Activated T-helper 1 cell treated with anti-CD3 and anti-CD28 coated beads, Interleukin-12 subunit alpha, Interleukin-12 subunit beta, Interleukin-2, Interleukin-4 antibody, amounts not matched to agents 30 ng/mL and 10 ng/mL and 1 ng/mL, durations not matched to agents 14 hours and 24 hours and 36 hours (primary cell): ENCODE measurements at regions not wholly inside any gene's neighbourhood (a gene's known extent, or its start where the extent isn't known, plus 50 kb on each side); places are given as distances from the start of the nearest gene placed in this dataset.
"Not testable (repeated sequence)": the region's sequence is repeated elsewhere in the genome, so short reads cannot be mapped to it uniquely, and the experiment has no call there.

Experiments used
- DNase-seq: peaks from one replicate; pipeline ENCODE4 v3.0.0; 2021; ENCODE audit warnings: low spot score
- H3K27ac Mint-ChIP-seq: one replicate; pipeline ENCODE4 v1.8.0; 2021; ENCODE audit warnings: mild to moderate bottlenecking, mixed read lengths
- H3K27me3 Mint-ChIP-seq: one replicate; pipeline ENCODE4 v1.8.0; 2022; ENCODE audit warnings: mild to moderate bottlenecking, moderate library complexity, mixed read lengths; ENCODE audit not compliant: insufficient read depth
- H3K36me3 Mint-ChIP-seq: one replicate; pipeline ENCODE4 v1.8.0; 2021; ENCODE audit warnings: low read depth, mixed read lengths
- H3K4me1 Mint-ChIP-seq: one replicate; pipeline ENCODE4 v1.8.0; 2021; ENCODE audit warnings: low read depth, mixed read lengths
- H3K4me3 Mint-ChIP-seq: one replicate; pipeline ENCODE4 v1.8.0; 2021; ENCODE audit warnings: mild to moderate bottlenecking, moderate library complexity, mixed read lengths
- H3K9me3 Mint-ChIP-seq: one replicate; pipeline ENCODE4 v1.8.0; 2021; ENCODE audit warnings: mixed read lengths
- intact Hi-C: fragments of 100-400 bp; cut with micrococcal nuclease; formaldehyde crosslinking; loops from one replicate; pipeline ENCODE4 v1.15.1; 2024

DNA sequence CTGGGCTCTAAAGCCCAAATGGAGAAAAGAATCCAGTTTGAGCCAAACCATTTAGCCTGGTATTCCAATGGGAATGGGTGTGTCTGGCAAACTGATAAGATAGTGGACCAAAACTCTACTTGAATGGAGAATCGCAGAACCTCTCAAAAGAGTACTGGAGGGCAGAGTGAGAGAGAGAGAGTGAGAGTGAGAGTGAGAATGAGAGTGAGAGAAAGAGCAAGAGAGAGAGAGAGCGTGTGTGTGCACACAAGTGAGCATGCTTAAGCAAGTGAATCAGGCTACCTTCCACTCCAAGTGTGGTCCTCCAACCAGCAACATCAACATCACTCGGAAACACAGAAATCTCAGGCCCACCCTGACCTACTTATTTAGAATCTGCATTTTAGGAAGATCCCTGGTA, 58.8 kb downstream of the UQCRFS1 start:
- no peak overlapping the region for H3K27ac Mint-ChIP-seq
- H3K36me3 Mint-ChIP-seq, result no peaks in the 10 kb centered on the region
- H3K4me1 Mint-ChIP-seq, result no peaks in the 10 kb centered on the region
- intact Hi-C loops, result no loop called here
- no peak for DNase-seq
- H3K9me3 Mint-ChIP-seq, result peaks cover 23% of the 10 kb centered on the region
- no peak overlapping the region for H3K4me3 Mint-ChIP-seq
- H3K27me3 Mint-ChIP-seq, result no peaks in the 10 kb centered on the region

DNA sequence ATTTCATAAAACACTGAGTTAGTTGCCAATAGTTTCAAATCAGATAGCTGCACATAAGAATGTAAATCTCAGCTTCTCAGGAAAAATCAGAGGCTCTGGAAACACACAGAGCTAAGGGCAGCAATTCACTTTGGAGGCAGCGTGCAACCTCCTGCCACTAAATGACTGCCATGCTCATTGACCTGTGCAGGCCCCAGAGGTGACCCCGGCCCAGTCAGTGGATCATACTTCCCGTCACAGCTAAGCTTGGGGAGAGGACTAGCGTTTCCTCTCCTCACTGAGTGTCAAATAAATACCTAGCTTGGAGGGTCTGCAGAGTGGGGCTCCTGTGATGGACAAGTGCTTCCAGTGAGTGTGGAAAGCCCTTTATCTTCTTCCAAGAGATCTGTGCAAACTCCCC, 67.2 kb downstream of the UQCRFS1 start:
- no peak for DNase-seq
- Mint-ChIP-seq H3K27ac (no peak overlapping the region), H3K4me1 (no peaks in the 10 kb centered on the region), H3K9me3 (peaks cover 12% of the 10 kb centered on the region), H3K36me3 (no peaks in the 10 kb centered on the region), H3K27me3 (no peaks in the 10 kb centered on the region), H3K4me3 (no peak overlapping the region)
- intact Hi-C loops, result no loop called here

DNA sequence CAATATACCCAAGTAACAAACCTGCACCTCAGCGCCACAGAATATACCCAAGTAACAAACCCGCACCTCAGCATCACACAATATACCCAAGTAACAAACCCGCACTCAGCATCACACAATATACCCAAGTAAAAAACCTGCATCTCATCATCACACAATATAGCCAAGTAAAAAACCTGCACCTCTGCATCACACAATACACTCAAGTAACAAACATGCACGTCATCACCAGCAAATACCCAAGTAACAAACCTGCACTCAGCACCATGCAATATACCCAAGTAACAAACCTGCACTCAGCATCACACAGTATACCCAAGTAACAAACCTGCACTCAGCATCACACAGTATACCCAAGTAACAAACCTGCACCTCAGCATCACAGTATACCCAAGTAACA, 69.8 kb downstream of the UQCRFS1 start:
- H3K4me1 Mint-ChIP-seq, result no peaks in the 10 kb centered on the region
- peaks cover 31% of the 10 kb centered on the region for H3K9me3 Mint-ChIP-seq
- no peak for DNase-seq
- H3K36me3 Mint-ChIP-seq, result no peaks in the 10 kb centered on the region
- H3K27me3 Mint-ChIP-seq, result no peaks in the 10 kb centered on the region
- no peak overlapping the region for H3K27ac Mint-ChIP-seq
- intact Hi-C loops, result no loop called here
- no peak overlapping the region for H3K4me3 Mint-ChIP-seq

DNA sequence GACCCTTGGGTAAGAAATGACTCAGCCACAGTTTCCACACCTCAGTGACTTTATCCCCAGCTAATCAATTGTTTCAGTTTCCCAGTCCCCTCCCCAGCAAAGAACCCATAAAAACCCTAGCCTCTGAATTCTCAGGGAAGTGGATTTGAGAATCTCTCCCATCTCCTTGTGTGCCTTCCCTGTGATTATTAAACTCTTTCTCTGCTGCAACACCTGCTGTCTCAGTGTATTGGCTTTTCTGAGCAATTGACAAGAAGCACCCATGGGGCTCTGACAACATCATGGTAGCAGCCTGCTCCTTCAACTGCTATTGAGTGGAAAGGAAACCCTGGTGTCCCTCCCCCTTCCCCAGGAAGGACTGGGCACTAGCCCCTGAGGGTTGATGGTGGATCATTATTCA, 73.7 kb downstream of the UQCRFS1 start:
- Mint-ChIP-seq H3K27me3 (no peaks in the 10 kb centered on the region), H3K4me1 (no peaks in the 10 kb centered on the region), H3K4me3 (no peak overlapping the region), H3K27ac (no peak overlapping the region), H3K9me3 (peaks cover 41% of the 10 kb centered on the region), H3K36me3 (no peaks in the 10 kb centered on the region)
- DNase-seq, result no peak
- intact Hi-C loops, result no loop called here

DNA sequence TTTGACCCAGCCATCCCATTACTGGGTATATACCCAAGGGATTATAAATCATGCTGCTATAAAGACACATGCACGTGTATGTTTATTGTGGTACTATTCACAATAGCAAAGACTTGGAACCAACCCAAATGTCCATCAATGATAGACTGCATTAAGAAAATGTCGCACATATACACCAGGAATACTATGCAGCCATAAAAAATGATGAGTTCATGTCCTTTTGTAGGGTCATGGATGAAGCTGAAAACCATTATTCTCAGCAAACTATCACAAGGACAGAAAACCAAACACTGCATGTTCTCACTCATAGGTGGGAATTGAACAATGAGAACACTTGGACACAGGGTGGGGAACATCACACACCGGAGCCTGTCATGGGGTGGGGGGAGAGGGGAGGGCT, 74.7 kb downstream of the UQCRFS1 start:
- peaks cover 35% of the 10 kb centered on the region for H3K9me3 Mint-ChIP-seq
- H3K4me1 Mint-ChIP-seq, intact Hi-C loops, H3K4me3 Mint-ChIP-seq, H3K27me3 Mint-ChIP-seq, H3K27ac Mint-ChIP-seq, H3K36me3 Mint-ChIP-seq, DNase-seq: not testable (repeated sequence)

DNA sequence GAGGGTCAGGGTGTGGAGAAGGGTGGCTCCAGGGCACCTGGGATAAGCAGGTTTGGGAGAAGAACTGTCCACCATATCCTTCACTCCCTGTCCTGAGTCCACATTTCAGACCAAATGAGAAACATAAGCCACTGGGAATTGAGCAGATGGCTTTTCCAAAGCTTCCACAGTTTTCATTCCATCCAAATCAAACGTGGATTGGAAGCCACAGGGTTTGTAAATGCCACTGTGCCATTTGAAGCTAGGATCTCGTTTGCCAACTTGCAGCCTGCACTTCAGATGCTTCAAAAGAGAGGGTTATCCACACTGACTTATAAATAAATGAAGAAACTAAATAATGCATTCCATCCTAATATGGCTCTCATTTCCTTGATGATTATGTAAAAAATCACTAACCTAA, 81.5 kb downstream of the UQCRFS1 start:
- intact Hi-C loops, result no loop called here
- H3K27me3 Mint-ChIP-seq, result no peaks in the 10 kb centered on the region
- H3K36me3 Mint-ChIP-seq, result no peaks in the 10 kb centered on the region
- H3K27ac Mint-ChIP-seq, result no peak overlapping the region
- H3K4me3 Mint-ChIP-seq, result no peak overlapping the region
- no peak for DNase-seq
- peaks cover 1% of the 10 kb centered on the region for H3K9me3 Mint-ChIP-seq
- H3K4me1 Mint-ChIP-seq, result no peaks in the 10 kb centered on the region

DNA sequence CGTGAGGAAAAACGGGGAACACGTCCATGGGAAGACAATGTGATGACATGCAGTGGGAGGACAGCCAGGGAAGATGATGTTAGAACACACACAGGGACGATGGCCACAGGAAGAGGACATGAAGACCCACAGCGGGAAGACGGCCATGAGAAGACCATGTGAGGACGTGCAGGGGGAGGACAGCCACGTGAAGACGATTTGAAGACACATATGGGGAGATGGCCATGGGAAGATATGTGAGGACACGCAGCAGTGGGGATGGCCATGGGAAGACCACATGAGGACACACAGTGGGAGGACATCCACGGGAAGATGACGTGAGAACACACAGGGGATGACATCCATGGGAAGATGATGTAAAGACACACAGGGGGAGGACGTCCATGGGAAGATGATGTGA, 83.8 kb downstream of the UQCRFS1 start:
- DNase-seq, result no peak
- no peaks in the 10 kb centered on the region for H3K4me1 Mint-ChIP-seq
- no peak overlapping the region for H3K27ac Mint-ChIP-seq
- H3K27me3 Mint-ChIP-seq, result no peaks in the 10 kb centered on the region
- H3K36me3 Mint-ChIP-seq, result no peaks in the 10 kb centered on the region
- no peak overlapping the region for H3K4me3 Mint-ChIP-seq
- H3K9me3 Mint-ChIP-seq, result no peaks in the 10 kb centered on the region
- intact Hi-C loops, result no loop called here

DNA sequence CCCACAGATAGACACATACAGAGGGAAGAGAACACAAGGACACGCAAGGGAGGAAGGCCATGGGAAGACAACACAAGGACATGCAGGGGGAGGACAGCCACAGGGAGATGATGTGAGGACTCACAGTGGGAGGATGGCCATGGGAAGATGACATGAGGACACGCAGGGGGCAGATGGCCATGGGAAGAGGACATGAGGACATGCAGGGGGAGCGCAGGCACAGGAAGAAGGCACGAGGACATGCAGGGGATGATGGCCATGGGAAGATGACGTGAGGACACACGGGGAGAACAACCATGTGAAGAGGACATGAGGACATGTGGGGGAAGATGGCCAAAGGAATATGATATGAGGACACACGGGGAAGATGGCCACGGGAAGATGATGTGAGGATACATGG, 84.7 kb downstream of the UQCRFS1 start:
- Mint-ChIP-seq H3K27me3 (no peaks in the 10 kb centered on the region), H3K27ac (no peak overlapping the region), H3K9me3 (no peaks in the 10 kb centered on the region), H3K4me3 (no peak overlapping the region), H3K36me3 (no peaks in the 10 kb centered on the region), H3K4me1 (no peaks in the 10 kb centered on the region)
- intact Hi-C loops, result no loop called here
- no peak for DNase-seq

DNA sequence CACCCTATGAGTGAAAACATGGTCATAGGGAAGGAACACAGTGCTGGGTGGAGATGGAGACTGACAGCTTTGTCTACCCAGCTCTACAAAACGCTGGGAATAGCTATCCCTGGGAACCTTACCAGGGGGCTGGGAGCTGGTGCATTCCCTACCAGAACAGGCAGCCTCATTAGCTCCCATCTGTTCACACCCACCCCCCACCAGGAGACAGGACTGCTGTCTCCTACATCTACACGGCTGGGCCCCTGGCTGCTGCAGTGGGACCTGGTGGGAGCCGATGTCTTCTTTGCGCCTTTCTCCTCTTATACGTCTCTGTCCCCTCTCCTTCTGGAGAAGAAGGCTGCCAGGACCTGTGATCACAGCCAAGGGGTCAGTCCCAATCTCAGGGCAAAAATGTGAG, 90.8 kb downstream of the UQCRFS1 start:
- no peak overlapping the region for H3K4me3 Mint-ChIP-seq
- H3K27me3 Mint-ChIP-seq, result no peaks in the 10 kb centered on the region
- no peak for DNase-seq
- H3K4me1 Mint-ChIP-seq, result no peaks in the 10 kb centered on the region
- H3K27ac Mint-ChIP-seq, result no peak overlapping the region
- H3K9me3 Mint-ChIP-seq, result no peaks in the 10 kb centered on the region
- no peaks in the 10 kb centered on the region for H3K36me3 Mint-ChIP-seq
- intact Hi-C loops, result no loop called here

DNA sequence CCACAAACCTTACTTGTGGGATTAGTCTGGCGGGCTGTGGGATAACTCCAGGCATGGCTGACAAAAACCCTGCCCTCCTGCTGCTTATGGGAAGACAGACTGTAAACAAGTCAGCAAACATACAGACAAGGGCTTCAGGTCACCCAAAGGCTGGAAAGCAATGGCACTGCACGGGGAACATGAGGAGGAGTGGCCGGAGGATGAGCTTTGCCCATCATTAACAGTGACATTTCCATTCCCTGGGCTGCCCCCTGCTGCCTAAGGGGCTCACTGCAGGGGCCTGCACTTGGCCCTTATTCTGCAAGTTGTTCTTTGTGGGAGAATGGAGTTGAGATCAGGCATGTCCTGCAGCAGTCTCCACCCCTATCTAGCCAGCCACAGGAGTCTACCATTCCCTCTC, 91.3 kb downstream of the UQCRFS1 start:
- no peaks in the 10 kb centered on the region for H3K27me3 Mint-ChIP-seq
- H3K27ac Mint-ChIP-seq, result no peak overlapping the region
- no peaks in the 10 kb centered on the region for H3K9me3 Mint-ChIP-seq
- H3K36me3 Mint-ChIP-seq, result no peaks in the 10 kb centered on the region
- intact Hi-C loops, result no loop called here
- no peaks in the 10 kb centered on the region for H3K4me1 Mint-ChIP-seq
- DNase-seq, result no peak
- H3K4me3 Mint-ChIP-seq, result no peak overlapping the region

DNA sequence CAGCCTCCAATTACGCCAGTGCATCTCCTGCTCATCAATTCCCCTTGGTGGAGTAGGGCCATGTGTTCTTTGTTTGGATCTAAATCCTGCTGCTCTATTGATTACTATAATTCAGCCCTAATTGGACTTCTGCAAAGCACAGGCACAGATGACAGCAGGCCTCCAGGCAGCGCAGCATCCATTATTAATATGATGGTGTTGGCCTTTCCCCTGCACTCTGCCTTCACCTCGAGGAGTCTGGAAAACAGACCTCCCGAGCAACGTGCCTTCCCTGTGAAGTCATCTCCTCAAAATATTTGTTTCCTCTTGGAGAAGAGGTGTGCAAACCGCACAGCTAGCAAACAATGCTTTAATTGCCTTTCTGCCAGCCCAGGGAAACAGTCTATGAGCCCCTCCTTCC, 92.5 kb downstream of the UQCRFS1 start:
- peaks cover 3% of the 10 kb centered on the region for H3K9me3 Mint-ChIP-seq
- no peaks in the 10 kb centered on the region for H3K4me1 Mint-ChIP-seq
- H3K36me3 Mint-ChIP-seq, result no peaks in the 10 kb centered on the region
- intact Hi-C loops, result no loop called here
- H3K4me3 Mint-ChIP-seq, result no peak overlapping the region
- no peak for DNase-seq
- no peak overlapping the region for H3K27ac Mint-ChIP-seq
- H3K27me3 Mint-ChIP-seq, result no peaks in the 10 kb centered on the region

DNA sequence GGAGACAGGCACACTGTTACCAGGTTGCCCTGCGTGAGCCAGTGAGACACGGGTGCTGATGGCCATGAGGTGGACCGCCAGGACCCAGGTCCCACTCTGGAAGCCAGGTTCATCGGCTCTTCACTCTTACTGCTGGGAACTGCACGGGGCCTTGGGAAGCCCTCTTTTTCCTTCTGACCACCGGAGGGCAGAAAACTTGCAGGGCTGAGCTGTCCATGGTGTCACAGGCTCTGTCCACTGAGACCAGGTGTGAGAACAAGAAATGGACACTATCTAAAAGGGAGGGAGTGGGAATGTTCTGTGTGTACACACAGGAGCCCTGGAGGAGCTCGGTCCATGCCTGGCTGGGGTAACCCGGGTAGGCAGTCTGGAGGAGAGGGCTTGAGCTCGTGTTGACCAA, 93.4 kb downstream of the UQCRFS1 start:
- no peaks in the 10 kb centered on the region for H3K4me1 Mint-ChIP-seq
- H3K27me3 Mint-ChIP-seq, result no peaks in the 10 kb centered on the region
- peaks cover 3% of the 10 kb centered on the region for H3K9me3 Mint-ChIP-seq
- H3K27ac Mint-ChIP-seq, result no peak overlapping the region
- no peaks in the 10 kb centered on the region for H3K36me3 Mint-ChIP-seq
- H3K4me3 Mint-ChIP-seq, result no peak overlapping the region
- intact Hi-C loops, result no loop called here
- no peak for DNase-seq

DNA sequence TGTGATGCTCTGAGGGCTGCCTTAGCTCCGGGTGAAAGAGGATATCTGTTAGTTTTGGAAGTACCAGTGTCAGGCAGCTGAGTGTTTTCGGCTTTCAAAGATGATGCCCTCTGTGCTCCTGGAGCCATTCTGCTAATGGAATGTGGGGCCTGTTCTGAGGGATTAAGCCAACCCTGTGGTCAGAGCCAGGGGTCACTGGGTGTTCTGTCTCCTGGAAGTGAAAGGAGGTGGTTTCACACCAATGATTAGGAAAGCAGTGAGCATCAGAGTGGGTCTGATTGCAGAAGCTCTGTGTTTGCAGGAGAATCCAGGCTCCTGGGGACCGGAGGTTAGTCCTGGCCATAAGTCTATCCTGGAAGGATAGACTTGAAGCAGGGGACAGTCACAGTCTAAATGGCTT, 94.6 kb downstream of the UQCRFS1 start:
- Mint-ChIP-seq H3K9me3 (peaks cover 3% of the 10 kb centered on the region), H3K27me3 (no peaks in the 10 kb centered on the region), H3K27ac (no peak overlapping the region), H3K4me3 (no peak overlapping the region), H3K4me1 (no peaks in the 10 kb centered on the region), H3K36me3 (no peaks in the 10 kb centered on the region)
- intact Hi-C loops, result no loop called here
- no peak for DNase-seq

DNA sequence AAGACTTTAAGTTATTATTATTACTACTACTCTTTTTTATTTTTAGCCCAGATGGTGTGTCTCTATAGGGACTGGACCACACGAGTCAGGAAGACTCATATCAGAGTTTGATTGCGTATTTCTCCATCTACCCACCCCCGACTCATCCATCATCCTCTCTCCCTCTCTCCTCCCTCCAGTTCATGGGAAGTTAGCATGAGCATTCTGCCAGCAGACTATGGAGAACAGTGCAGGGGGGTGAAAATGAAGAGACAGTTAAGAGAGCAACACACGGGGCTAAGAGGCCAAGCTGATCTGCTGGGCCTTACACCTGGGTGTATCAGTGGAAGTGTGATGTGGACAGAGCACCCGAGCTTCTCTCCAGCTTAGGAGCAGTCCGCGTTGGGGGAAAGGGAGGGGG, 95.0 kb downstream of the UQCRFS1 start:
- H3K36me3 Mint-ChIP-seq, result no peaks in the 10 kb centered on the region
- H3K9me3 Mint-ChIP-seq, result peaks cover 3% of the 10 kb centered on the region
- no peak overlapping the region for H3K27ac Mint-ChIP-seq
- no peak for DNase-seq
- intact Hi-C loops, result no loop called here
- H3K27me3 Mint-ChIP-seq, result no peaks in the 10 kb centered on the region
- no peak overlapping the region for H3K4me3 Mint-ChIP-seq
- no peaks in the 10 kb centered on the region for H3K4me1 Mint-ChIP-seq
